K562 (cell line): ENCODE measurements at regions not wholly inside any gene's neighbourhood (a gene's known extent, or its start where the extent isn't known, plus 50 kb on each side); places are given as distances from the start of the nearest gene placed in this dataset.
A peak's percentile ranks its signal among the peaks of the same experiment; 100 is the strongest.

Source experiments
- ARNT ChIP-seq, 2 experiments: fragments of 450-650 bp; IDR thresholded peaks; 2 replicates each; pipeline ENCODE4 v1.6.1; 2016; ENCODE audit warnings: mild to moderate bottlenecking in 1 of 2
- KHSRP ChIP-seq: fragments of 450-650 bp; IDR thresholded peaks from 2 replicates; pipeline ENCODE4 v1.6.1; 2017
- KLF16 ChIP-seq: IDR thresholded peaks from 2 replicates; pipeline ENCODE4 v1.6.1; 2016; ENCODE audit warnings: antibody characterized with exemption
- LCOR ChIP-seq: sonication (generic); formaldehyde crosslinking; IDR thresholded peaks from 2 replicates; pipeline ENCODE4 v1.8.0; 2022; ENCODE audit warnings: mild to moderate bottlenecking, missing genetic modification reagents
- NCOA1 ChIP-seq: fragments of 450-650 bp; IDR thresholded peaks from 2 replicates; pipeline ENCODE4 v1.6.1; 2016; ENCODE audit warnings: low read depth
- NEUROD1 ChIP-seq: fragments of 150-350 bp; IDR thresholded peaks from 2 replicates; pipeline ENCODE4 v1.6.1; 2014; ENCODE audit warnings: borderline replicate concordance, low read length, low read depth; ENCODE audit not compliant: partially characterized antibody
- RFX7 ChIP-seq: fragments of 250-450 bp; sonication (Bioruptor Pico); IDR thresholded peaks from 2 replicates; pipeline ENCODE4 v1.5.1; 2021; ENCODE audit warnings: mild to moderate bottlenecking
- SMAD3 ChIP-seq: fragments of 450-650 bp; formaldehyde crosslinking; conservative IDR thresholded peaks from 2 replicates; pipeline ENCODE4 v1.4.0; 2020; ENCODE audit warnings: mild to moderate bottlenecking
- ZEB2 ChIP-seq: fragments of 450-650 bp; IDR thresholded peaks from 2 replicates; pipeline ENCODE4 v1.6.1; 2016
- ZNF586 ChIP-seq: fragments of 450-650 bp; formaldehyde crosslinking; conservative IDR thresholded peaks from 2 replicates; pipeline ENCODE4 v1.4.0; 2020; ENCODE audit warnings: mild to moderate bottlenecking, moderate library complexity
- ZNF76 ChIP-seq: fragments of 250-450 bp; sonication (Bioruptor Pico); IDR thresholded peaks from 2 replicates; pipeline ENCODE4 v1.4.0; 2020; ENCODE audit warnings: mild to moderate bottlenecking, moderate library complexity, borderline replicate concordance
- TF ChIP-seq, protein P1 (sequence below), 2 experiments: fragments of 450-650 bp; IDR thresholded peaks; 2 replicates each; pipeline ENCODE4 v1.6.1; 2016; ENCODE audit warnings: mild to moderate bottlenecking in 2 of 2, borderline replicate concordance in 1 of 2, low read depth in 1 of 2, moderate library complexity in 1 of 2
- TF ChIP-seq, protein P2 (sequence below): fragments of 450-650 bp; IDR thresholded peaks from 2 replicates; pipeline ENCODE4 v1.7.1; 2018; ENCODE audit warnings: mild to moderate bottlenecking, low read depth; ENCODE audit not compliant: partially characterized antibody

DNA sequence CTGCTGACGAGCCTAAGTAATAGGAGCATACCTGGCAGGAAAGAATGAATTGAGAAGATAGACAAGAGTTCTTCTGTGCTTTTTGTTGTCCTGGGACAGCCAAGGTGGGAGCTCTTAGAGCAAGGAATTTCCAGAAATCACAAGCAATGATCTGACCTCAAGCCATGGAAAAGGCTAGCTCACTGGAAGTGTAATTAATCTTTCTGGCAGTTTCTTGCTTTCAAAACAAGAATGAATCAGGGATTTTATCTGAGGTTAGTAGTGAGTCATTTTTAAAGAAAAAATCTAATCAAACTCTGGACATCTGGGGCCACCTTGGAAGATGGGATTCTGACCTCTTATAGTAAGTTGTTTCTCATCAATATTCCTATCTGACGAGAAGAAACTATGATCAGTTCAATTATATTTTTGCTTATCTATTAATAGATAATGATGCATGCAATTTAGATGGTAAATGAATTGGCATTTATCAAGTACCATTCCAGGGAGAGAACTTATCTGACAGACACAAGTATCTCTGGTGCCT lies 98.0 kb downstream of the ADCYAP1 start (continued):
- TF ChIP-seq, protein P1, sequence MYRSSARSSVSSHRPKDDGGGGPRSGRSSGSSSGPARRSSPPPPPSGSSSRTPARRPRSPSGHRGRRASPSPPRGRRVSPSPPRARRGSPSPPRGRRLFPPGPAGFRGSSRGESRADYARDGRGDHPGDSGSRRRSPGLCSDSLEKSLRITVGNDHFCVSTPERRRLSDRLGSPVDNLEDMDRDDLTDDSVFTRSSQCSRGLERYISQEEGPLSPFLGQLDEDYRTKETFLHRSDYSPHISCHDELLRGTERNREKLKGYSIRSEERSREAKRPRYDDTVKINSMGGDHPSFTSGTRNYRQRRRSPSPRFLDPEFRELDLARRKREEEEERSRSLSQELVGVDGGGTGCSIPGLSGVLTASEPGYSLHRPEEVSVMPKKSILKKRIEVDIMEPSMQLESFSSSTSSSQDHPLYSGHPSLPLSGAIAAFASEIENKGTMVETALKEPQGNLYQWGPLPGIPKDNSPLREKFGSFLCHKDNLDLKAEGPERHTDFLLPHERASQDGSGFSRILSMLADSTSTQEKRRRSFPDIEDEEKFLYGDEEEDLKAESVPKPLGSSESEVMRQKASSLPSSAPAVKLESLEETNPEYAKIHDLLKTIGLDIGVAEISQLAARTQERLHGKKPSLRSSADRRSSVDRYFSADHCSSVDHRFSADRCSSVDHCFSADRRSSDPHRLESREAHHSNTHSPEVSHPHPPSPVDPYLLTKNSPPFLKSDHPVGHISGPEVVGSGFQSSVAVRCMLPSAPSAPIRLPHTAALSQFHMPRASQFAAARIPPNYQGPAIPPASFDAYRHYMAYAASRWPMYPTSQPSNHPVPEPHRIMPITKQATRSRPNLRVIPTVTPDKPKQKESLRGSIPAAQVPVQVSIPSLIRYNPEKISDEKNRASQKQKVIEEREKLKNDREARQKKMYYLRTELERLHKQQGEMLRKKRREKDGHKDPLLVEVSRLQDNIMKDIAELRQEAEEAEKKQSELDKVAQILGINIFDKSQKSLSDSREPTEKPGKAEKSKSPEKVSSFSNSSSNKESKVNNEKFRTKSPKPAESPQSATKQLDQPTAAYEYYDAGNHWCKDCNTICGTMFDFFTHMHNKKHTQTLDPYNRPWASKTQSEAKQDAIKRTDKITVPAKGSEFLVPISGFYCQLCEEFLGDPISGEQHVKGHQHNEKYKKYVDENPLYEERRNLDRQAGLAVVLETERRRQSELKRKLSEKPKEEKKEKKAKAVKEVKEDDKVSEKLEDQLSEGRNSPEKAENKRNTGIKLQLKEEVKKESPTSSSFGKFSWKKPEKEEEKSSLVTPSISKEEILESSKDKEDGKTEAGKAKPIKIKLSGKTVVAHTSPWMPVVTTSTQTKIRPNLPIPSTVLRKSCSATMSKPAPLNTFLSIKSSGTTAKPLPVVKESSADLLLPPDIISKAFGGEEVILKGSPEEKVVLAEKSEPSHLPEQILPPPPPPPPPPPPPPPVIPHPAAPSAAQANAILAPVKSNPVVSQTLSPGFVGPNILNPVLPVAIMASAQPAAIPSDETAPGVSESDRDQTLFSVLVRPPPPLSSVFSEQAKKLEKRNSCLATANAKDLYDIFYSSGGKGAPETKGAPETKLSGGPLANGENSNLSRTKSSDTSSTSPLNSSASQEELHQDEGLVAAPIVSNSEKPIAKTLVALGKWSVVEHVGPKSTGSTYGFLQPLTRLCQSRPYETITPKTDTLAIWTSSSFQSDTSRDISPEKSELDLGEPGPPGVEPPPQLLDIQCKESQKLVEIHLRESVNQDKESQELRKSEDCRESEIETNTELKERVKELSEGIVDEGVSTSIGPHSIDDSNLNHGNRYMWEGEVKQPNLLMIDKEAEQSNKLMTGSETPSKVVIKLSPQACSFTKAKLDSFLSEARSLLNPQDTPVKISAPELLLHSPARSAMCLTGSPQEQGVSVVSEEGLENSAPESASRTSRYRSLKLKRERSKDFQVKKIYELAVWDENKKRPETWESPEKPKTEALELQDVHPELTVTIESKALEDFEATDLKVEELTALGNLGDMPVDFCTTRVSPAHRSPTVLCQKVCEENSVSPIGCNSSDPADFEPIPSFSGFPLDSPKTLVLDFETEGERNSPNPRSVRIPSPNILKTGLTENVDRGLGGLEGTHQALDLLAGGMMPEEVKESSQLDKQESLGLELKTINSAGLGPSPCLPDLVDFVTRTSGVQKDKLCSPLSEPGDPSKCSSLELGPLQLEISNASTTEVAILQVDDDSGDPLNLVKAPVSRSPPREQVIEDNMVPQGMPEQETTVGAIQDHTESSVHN (IDR thresholded peaks at IDR 0.05; ENCODE audit: borderline replicate concordance in 1 of 2, low read depth in 1 of 2), result peak in 1 of 2 experiments; percentile 71; a peak in 1 of 4 replicates
- TF ChIP-seq LCOR (CRISPR knock-in tag), result no peak
- no peak for TF ChIP-seq ZNF586
- TF ChIP-seq SMAD3, result peak; percentile 82
- TF ChIP-seq, protein P2, sequence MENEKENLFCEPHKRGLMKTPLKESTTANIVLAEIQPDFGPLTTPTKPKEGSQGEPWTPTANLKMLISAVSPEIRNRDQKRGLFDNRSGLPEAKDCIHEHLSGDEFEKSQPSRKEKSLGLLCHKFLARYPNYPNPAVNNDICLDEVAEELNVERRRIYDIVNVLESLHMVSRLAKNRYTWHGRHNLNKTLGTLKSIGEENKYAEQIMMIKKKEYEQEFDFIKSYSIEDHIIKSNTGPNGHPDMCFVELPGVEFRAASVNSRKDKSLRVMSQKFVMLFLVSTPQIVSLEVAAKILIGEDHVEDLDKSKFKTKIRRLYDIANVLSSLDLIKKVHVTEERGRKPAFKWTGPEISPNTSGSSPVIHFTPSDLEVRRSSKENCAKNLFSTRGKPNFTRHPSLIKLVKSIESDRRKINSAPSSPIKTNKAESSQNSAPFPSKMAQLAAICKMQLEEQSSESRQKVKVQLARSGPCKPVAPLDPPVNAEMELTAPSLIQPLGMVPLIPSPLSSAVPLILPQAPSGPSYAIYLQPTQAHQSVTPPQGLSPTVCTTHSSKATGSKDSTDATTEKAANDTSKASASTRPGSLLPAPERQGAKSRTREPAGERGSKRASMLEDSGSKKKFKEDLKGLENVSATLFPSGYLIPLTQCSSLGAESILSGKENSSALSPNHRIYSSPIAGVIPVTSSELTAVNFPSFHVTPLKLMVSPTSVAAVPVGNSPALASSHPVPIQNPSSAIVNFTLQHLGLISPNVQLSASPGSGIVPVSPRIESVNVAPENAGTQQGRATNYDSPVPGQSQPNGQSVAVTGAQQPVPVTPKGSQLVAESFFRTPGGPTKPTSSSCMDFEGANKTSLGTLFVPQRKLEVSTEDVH, result no peak
- TF ChIP-seq RFX7 (CRISPR knock-in tag), result no peak
- no peak for TF ChIP-seq KHSRP
- TF ChIP-seq KLF16, result peak; percentile 48
- no peak for TF ChIP-seq NEUROD1
- peak; percentile 77 for TF ChIP-seq ZEB2
- TF ChIP-seq ZNF76 (CRISPR knock-in tag), result no peak
- TF ChIP-seq ARNT (IDR thresholded peaks at IDR 0.05), result no peak; a peak in 1 of 4 replicates
- TF ChIP-seq NCOA1, result peak; percentile 40; the same call in 1 of the 2 replicates
